ENCODE measurements at regions not wholly inside any gene's neighbourhood (a gene's known extent, or its start where the extent isn't known, plus 50 kb on each side); places are given as distances from the start of the nearest gene placed in this dataset.

- no peak for DNase-seq (ENCODE audit: low read depth)
These were observed 120.9 kb upstream of the LHX1 start for GRCh38 chr17:36816214-36816906.

DNA sequence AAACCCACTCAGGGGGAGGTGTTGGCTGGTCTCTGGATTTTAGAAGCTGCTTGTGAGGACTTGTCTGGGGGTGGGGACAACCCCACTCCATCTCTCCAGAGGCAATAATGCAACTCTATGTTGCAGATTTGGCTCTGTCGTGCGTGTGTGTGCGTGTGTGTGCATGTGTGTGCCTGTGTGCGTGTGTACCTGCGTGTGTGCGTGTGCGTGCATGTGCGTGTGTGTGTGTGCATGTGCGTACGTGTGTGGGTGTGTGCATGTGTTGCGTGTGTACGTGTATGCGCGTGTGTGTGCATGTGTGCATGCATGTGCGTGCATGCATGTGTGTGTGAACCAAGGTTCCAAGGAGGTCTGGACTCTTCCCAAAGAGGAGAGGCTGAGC, 120.4 kb upstream of the LHX1 start:
- no peak for DNase-seq (ENCODE audit: low read depth)

DNA sequence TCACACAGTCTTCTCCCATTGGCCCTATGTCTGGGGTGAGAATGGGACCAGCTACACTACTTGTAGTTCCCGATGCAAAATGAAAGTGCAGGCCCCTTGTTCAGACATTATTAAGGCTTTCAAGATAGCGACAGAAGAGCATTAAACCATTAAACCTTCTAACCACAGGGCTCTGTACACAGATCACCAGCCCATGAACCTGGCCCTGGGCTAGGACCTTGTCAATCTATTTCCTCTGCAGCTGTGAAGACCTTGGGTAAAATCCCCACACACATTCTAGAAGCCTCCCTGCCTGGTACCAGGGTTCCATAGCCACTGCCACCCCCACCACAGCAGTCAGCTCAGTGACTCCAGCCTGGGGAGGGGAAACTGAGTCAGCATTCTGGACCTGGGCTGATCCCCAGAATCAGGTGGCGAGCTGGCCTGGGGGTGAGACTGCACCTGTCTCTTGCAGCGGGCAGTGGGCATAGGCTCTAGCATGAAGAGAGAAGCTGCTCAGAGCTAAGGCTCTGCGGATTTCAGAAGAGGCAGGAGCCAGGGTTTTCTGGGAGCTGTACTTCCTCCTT, 119.7 kb upstream of the LHX1 start:
- DNase-seq (ENCODE audit: low read depth) = no peak

GRCh38 chr17:36818134-36818825, 119.0 kb upstream of the LHX1 start:
- no peak for DNase-seq (ENCODE audit: low read depth)

DNA sequence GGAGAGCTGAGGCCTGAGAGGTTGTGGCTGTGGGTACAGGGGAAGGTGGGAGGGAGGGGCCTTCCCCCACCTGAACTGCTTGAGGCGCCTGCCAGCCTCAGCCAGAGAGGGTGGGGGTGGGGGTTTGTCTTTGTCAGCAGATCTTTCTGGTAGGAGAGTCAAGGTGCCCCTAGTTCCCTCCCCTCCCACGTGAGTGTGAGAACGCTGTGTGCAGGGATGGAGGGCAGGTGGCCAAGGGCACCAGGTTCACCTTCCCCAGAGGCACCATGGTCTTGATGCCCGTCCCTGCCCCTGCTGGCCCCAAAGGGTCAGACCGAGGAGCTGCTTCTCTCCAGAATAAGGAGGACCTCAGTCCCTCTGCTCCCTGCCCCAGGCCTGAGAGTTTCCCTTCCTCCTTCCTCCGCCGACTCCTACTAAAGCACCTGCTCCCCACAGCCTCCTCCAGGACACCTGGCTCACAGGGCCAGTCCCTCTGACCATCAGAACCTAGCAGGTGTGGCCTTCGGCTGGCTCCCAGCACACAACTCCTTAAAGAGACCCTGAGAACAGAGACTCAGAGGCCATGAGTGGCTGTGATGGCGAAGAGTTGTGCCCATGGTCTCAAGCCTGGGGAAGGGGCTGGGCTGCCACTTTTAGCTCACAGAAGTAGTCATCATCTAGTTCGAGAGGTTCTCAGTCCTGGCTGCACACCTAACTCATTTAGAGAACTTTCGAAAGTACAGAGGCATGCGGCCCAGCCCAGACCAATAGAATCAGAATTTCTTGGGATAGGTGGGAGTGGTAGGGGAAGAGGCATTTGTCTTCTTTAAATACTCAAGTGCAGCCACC, 113.2 kb upstream of the LHX1 start:
- DNase-seq (ENCODE audit: low read depth) = no peak

GRCh38 chr17:36824678-36825101, 112.6 kb upstream of the LHX1 start:
- no peak for DNase-seq (ENCODE audit: low read depth)

GRCh38 chr17:36825113-36825512, 112.2 kb upstream of the LHX1 start:
- no peak for DNase-seq (ENCODE audit: low read depth)

GRCh38 chr17:36825521-36825920, 111.8 kb upstream of the LHX1 start:
- DNase-seq (ENCODE audit: low read depth) = no peak

DNA sequence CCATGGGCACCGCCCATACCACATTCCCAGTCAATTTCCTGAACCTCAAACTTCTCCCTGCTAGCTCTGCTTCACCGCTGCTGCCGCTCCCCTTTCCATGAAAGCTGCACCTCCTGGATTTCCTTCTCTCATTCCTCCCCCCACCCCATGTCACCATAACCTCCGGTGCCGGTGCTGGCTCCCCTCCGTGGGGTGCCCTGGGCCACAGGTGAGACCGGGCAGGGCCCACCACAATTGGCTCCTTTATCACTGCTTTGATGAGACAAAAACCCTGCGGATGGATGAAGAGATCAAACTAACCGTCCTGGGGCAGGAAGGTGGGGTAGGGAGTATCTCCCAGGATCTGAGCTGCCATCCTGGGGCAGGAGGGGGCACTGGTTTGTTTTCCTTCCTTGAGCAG, 111.3 kb upstream of the LHX1 start:
- no peak for DNase-seq (ENCODE audit: low read depth)

GRCh38 chr17:36827081-36827480, 110.2 kb upstream of the LHX1 start:
- DNase-seq (ENCODE audit: low read depth) = no peak

- no peak for DNase-seq (ENCODE audit: low read depth)
These were observed 107.6 kb upstream of the LHX1 start for GRCh38 chr17:36829676-36830075.

DNA sequence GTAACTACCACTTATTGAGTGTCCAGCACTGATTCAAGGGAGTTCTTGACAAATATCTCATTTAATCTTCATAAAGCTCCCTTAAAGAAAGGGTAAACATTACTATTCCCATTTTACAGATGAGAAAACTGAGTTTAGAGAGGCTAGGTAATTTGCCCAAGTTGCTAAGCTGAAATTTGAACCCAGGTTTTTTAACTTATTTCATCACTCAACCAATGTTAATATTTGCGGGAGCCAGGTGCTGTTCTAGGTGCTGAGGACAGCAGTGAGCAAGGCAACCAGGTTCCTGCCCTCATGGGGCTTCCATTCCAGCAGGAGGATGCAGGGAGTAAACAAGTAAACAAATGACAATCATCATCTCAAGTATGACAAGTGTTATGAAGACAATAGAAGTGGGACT, 104.0 kb upstream of the LHX1 start:
- no peak for DNase-seq (ENCODE audit: low read depth)

DNA sequence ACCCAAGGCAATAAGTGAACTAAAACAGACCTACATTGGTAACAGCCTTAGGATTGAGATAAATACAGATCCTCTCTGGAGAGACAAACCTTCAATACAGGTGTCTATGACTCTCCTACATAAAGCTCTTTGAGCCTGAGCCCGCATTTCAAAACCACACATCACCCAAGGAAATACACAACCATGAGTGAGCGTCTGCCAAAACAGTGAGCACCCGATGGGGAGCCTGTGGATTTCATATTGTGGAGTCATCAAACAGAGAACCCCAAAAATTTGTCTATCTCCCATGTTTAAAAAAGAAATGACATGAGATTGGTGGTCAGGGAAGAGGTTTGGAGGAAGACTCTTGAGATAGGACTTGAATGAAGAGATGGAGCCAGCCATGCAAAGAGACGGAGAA, 102.2 kb upstream of the LHX1 start:
- no peak for DNase-seq (ENCODE audit: low read depth)

DNA sequence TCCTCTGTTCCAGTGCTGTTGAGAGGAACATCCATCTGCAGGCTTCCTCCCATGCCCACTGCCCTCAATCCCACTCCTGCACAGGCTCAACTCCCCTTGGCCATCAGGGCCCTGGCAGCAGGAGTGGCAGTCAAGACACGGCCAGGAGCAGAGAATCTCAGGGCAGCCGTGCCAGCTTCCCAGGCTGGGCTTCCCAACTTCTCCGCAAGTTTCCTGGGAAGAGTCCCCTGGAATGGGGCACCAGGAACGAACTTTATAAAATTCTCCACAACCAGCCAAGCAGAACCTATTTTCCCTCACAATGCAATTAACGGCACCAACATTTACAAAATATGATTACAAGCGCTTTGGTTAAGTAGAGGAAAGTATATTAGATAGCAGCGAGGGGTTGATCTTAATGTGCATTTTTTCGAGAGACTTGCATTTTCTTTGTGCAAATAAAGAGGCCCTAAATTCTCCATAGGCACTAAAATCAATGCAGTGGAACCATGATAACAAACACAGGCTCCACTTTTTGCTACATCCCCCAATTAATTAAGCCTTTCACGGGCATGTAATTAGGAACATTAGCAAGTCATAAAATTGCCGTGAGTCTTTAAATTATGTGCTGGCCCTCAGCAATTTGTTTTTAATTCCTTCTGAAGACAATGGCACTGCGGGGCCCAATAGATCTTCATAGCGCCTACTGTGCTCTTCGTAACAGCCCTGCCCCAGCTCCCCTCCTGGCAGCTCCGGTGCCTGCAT, 99.9 kb upstream of the LHX1 start:
- no peak for DNase-seq (ENCODE audit: low read depth)

- no peak for DNase-seq (ENCODE audit: low read depth)
These were observed 99.4 kb upstream of the LHX1 start for GRCh38 chr17:36837939-36838272.

DNA sequence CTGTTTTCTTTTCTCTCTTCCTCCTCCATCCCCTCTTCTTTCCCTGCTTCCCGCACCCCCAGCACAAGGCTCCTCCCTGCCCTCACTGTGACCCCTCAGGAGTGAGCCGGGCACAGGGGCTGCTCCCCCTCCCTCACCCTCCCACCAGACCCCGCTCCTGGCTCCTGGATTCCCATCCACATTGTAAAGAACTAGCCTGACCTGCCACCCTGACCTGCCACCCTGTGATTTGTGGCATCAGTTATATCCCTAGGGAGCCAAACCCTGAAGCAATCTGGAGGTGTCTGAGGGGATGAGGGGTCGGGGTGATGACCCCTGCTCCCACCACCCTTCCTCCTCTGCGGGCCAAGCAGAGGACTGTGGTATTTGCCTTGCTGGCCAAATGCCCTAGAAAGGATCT, 98.0 kb upstream of the LHX1 start:
- no peak for DNase-seq (ENCODE audit: low read depth)

GRCh38 chr17:36840796-36841195, 96.5 kb upstream of the LHX1 start:
- DNase-seq (ENCODE audit: low read depth) = no peak

DNA sequence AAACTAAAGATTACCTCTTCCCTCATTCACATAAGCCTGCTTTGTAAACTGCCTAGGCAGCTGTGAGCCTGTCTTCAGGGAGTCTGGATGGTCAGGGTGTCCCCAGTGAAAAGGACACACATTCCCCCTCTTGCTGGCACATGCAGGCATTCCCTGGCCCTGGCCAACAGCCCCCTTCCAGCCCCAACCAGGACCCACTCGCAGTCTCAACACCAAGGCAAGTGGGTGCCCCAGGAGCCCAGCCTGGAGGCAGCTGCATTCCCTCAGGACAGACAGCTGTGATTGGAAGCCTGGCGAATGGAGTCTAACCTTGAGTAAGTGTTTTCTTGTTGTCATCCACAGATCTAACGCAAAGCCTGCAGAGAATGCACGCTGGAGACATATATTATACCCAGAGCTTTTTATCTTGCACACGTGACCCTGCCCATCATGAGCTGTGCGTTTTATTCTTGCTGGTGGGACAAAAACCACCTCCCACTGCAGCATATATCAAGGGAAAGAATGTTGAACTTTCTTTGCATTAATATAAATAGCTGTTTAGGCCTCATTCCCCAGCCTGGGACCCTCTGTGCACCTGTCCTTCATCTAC, 95.0 kb upstream of the LHX1 start:
- no peak for DNase-seq (ENCODE audit: low read depth)

DNA sequence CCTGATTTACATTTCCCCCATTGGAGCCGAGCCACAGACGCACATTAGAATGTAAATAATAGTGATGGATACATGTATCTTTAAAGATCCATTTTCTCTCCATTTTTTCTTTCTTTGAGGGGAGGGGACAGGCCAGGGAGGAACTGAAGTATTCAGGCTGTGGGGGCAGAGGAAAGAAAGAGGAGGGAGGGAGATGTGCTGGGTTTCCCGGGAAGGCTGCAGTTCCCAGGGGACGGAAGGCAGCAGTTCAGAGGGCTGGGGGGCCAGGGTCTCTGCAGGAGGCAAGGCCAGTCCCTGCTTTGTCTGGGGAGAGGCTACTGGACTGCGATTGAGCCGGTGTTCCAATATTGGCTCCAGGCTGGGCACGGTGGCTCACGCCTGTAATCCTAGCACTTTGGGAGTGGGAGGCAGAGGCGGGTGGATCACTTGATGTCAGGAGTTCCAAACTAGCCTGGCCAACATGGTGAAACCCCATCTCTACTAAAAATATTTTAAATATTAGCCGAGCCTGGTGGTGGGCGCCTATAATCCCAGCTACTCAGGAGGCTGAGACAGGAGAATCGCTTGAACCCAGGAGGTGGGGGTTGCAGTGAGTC, 94.2 kb upstream of the LHX1 start:
- no peak for DNase-seq (ENCODE audit: low read depth)

- no peak for DNase-seq (ENCODE audit: low read depth)
These were observed 93.3 kb upstream of the LHX1 start for GRCh38 chr17:36844013-36844412.

DNA sequence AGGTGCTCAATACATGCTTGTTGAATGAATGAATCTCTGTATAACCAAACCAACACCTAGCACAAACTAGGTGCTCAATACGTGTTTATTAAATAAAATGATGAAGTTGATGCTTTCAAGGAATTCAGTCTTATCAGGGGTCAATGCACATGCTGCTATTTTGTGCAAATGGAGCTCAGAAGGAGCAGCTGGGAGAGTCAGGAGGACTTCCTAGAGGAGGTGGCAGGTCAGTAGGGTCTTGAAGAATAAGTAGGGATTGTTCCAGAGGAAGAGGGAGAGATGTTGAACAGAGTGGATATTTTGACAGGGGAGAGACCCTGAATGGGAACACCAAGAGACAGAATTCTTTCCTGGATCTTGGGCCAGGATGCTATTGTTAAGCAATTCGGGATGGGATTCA, 92.7 kb upstream of the LHX1 start:
- no peak for DNase-seq (ENCODE audit: low read depth)
